UCSD-AML1 (cell line): ENCODE measurements at regions not wholly inside any gene's neighbourhood (a gene's known extent, or its start where the extent isn't known, plus 50 kb on each side); places are given as distances from the start of the nearest gene placed in this dataset.

Experiments
- DNase-seq: peaks from one replicate; lab custom pipeline; 2025; ENCODE audit not compliant: unreplicated experiment; lab: John Stamatoyannopoulos, UW

GRCh38 chr1:62981434-62981833 is 197.5 kb downstream of the ATG4C start:
- no peak for DNase-seq

GRCh38 chr1:62988867-62989266 is 204.9 kb downstream of the ATG4C start:
- DNase-seq = no peak

GRCh38 chr1:62989497-62989896 is 205.6 kb downstream of the ATG4C start:
- DNase-seq = no peak

- DNase-seq = no peak
Observed at GRCh38 chr1:62991152-62991551, 207.2 kb downstream of the ATG4C start.

- DNase-seq = no peak
Observed at GRCh38 chr1:62993844-62994243, 209.9 kb downstream of the ATG4C start.

- no peak for DNase-seq
Observed at GRCh38 chr1:62995173-62995572, 211.2 kb downstream of the ATG4C start.

GRCh38 chr1:62997884-62998283 is 214.0 kb downstream of the ATG4C start:
- DNase-seq = no peak

GRCh38 chr1:62998845-62999649 is 215.1 kb downstream of the ATG4C start:
- no peak for DNase-seq

GRCh38 chr1:63000508-63000907 is 216.6 kb downstream of the ATG4C start:
- DNase-seq = no peak

- DNase-seq = no peak
Observed at GRCh38 chr1:63004868-63005267, 220.9 kb downstream of the ATG4C start.

- DNase-seq = no peak
Observed at GRCh38 chr1:63005812-63006211, 221.9 kb downstream of the ATG4C start.

GRCh38 chr1:63009421-63009820 is 225.5 kb downstream of the ATG4C start:
- no peak for DNase-seq

- DNase-seq = no peak
Observed at GRCh38 chr1:63010913-63011660, 227.2 kb downstream of the ATG4C start.

GRCh38 chr1:63012339-63012738 is 228.4 kb downstream of the ATG4C start:
- no peak for DNase-seq

GRCh38 chr1:63014267-63014666 is 230.3 kb downstream of the ATG4C start:
- DNase-seq = no peak

- DNase-seq = no peak
Observed at GRCh38 chr1:63022319-63022718, 238.4 kb downstream of the ATG4C start.

- no peak for DNase-seq
Observed at GRCh38 chr1:63023171-63023570, 239.2 kb downstream of the ATG4C start.

GRCh38 chr1:63023637-63024036 is 239.7 kb downstream of the ATG4C start:
- no peak for DNase-seq

- DNase-seq = no peak
Observed at GRCh38 chr1:63024132-63024531, 240.2 kb downstream of the ATG4C start.

GRCh38 chr1:63027176-63027575 is 243.2 kb downstream of the ATG4C start:
- DNase-seq = no peak

- no peak for DNase-seq
Observed at GRCh38 chr1:63032171-63032570, 248.2 kb downstream of the ATG4C start.

GRCh38 chr1:63033211-63033610 is 249.3 kb downstream of the ATG4C start:
- no peak for DNase-seq
